GM12878 (cell line): ENCODE measurements at regions not wholly inside any gene's neighbourhood (a gene's known extent, or its start where the extent isn't known, plus 50 kb on each side); places are given as distances from the start of the nearest gene placed in this dataset.

Experiments used
- ATAC-seq: fragments of 200-7000 bp; cut with Tn5 transposase; 3 replicates; pipeline ENCODE4 v1.9.1; 2020; ENCODE audit warnings: mild to moderate bottlenecking, moderate library complexity
- BruUV-seq: library from RNA; stranded (reverse); fragments of 400-500 nt; replicated peaks from 2 replicates; lab custom pipeline; 2021; lab: Mats Ljungman, UMichigan
- CTCF ChIA-PET: fragments of 300-600 bp; sonication (Branson Sonifier 250); formaldehyde crosslinking; extraction: SDS; loops from one replicate; lab custom pipeline; 2021; ENCODE audit warnings: inconsistent platforms; lab: Yijun Ruan, JAX
- POLR2A ChIA-PET: fragments of 350-600 bp; formaldehyde crosslinking; extraction: SDS; loops from one replicate; lab custom pipeline; 2021; ENCODE audit warnings: inconsistent platforms; lab: Charles Lee
- RAD21 ChIA-PET: fragments of 300-600 bp; sonication (Branson Sonifier 250); formaldehyde crosslinking; loops from one replicate; lab custom pipeline; 2023; ENCODE audit warnings: antibody characterized with exemption; ENCODE audit not compliant: unreplicated experiment; lab: Charles Lee
- SMC1A ChIA-PET: fragments of 300-600 bp; sonication (Branson Sonifier 250); formaldehyde crosslinking; loops from one replicate; lab custom pipeline; 2023; ENCODE audit not compliant: unreplicated experiment, uncharacterized antibody; lab: Charles Lee
- DNase-seq: peaks from one replicate; pipeline ENCODE4 v3.0.0-alpha.2; 2011; ENCODE audit warnings: low read depth, low spot score
- FAIRE-seq: peaks from 3 replicates; lab custom pipeline; 2011; peaks lifted over from hg19 to GRCh38; lab: Jason Lieb, UNC
- H2AFZ ChIP-seq: 2 replicates; pipeline ENCODE4 v1.6.0; 2011; ENCODE audit warnings: low read depth, low read length, control low read depth; ENCODE audit not compliant: control insufficient read depth
- H3K27ac ChIP-seq: 2 replicates; pipeline ENCODE4 v1.5.1; 2011; ENCODE audit warnings: control low read depth; ENCODE audit not compliant: control insufficient read depth, insufficient read depth
- H3K27me3 ChIP-seq, 2 experiments: replicated peaks in 1 of 2; 2 replicates each; pipeline versions ENCODE4 v1.6.0 to v1.6.1; 2011; ENCODE audit warnings: low read length in 1 of 2; ENCODE audit not compliant: control insufficient read depth in 2 of 2, insufficient read depth in 2 of 2
- H3K36me3 ChIP-seq, 2 experiments: 2 replicates each; pipeline ENCODE4 v1.5.1; 2011; ENCODE audit warnings: low read length in 1 of 2; ENCODE audit not compliant: control insufficient read depth in 2 of 2, insufficient read depth in 2 of 2
- H3K4me1 ChIP-seq: 2 replicates; pipeline ENCODE4 v1.6.1; 2011; ENCODE audit warnings: mild to moderate bottlenecking, low read length, moderate library complexity, mixed read lengths; ENCODE audit not compliant: control insufficient read depth, insufficient read depth
- H3K4me2 ChIP-seq: 2 replicates; pipeline ENCODE4 v1.6.0; 2011; ENCODE audit warnings: control low read depth; ENCODE audit not compliant: control insufficient read depth, insufficient read depth
- H3K4me3 ChIP-seq: fragments of 200-600 bp; sonication (generic); 2 replicates; pipeline ENCODE4 v1.5.1; 2016
- H3K79me2 ChIP-seq: 2 replicates; pipeline ENCODE4 v1.6.0; 2011; ENCODE audit warnings: low read length; ENCODE audit not compliant: control insufficient read depth, insufficient read depth
- H3K9ac ChIP-seq: 2 replicates; pipeline ENCODE4 v1.8.0; 2011; ENCODE audit warnings: low read length, control low read depth, mixed read lengths; ENCODE audit not compliant: control insufficient read depth, insufficient read depth
- H3K9me3 ChIP-seq: replicated peaks from 3 replicates; pipeline ENCODE4 v1.5.1; 2011; ENCODE audit warnings: mild to moderate bottlenecking, low read length; ENCODE audit not compliant: control insufficient read depth, insufficient read depth
- H4K20me1 ChIP-seq: 2 replicates; pipeline ENCODE4 v1.6.0; 2011; ENCODE audit not compliant: control insufficient read depth, insufficient read depth
- PAX5 ChIP-seq: IDR thresholded peaks from 2 replicates; pipeline ENCODE4 v1.6.1; 2011; ENCODE audit warnings: low read depth, low read length, borderline replicate concordance
- ZNF384 ChIP-seq: IDR thresholded peaks from 2 replicates; pipeline ENCODE4 v1.6.1; 2012; ENCODE audit warnings: low read depth, mild to moderate bottlenecking, low read length, improper control_type of control experiment, borderline replicate concordance
- ZZZ3 ChIP-seq: IDR thresholded peaks from 2 replicates; pipeline ENCODE4 v1.6.1; 2011; ENCODE audit warnings: low read depth; ENCODE audit not compliant: control insufficient read depth, insufficient read length
- WGBS: methylation state at CpG from one replicate; pipeline ENCODE4 v1.1.6; 2016; ENCODE audit warnings: low lambda C conversion rate; ENCODE audit not compliant: insufficient replicate concordance, insufficient coverage; ENCODE audit errors: missing lambda C conversion rate; 5-methylcytosine and 5-hydroxymethylcytosine counted together
- in situ Hi-C: fragments of 300-500 bp; cut with MboI; formaldehyde crosslinking; loops from 9 replicates; pipeline ENCODE4 v1.14.3; 2018; ENCODE audit warnings: mixed read lengths
- intact Hi-C: fragments of 100-400 bp; cut with micrococcal nuclease; formaldehyde crosslinking; loops from one replicate; pipeline ENCODE4 v1.14.2; 2022; ENCODE audit not compliant: unreplicated experiment
- TF ChIP-seq, protein P1 (sequence below): fragments of 450-650 bp; IDR thresholded peaks from 2 replicates; pipeline ENCODE4 v1.6.1; 2017; ENCODE audit warnings: mild to moderate bottlenecking, moderate library complexity

GRCh38 chr20:40495956-40496355 is 193.1 kb downstream of the MAFB start:
- CTCF ChIA-PET = no interaction called here
- ATAC-seq = no peak
- WGBS = 45% methylated on average over 4 of the region's 4 CpGs
- Histone ChIP-seq H3K9me3 (no peaks in the 10 kb centered on the region), H3K79me2 (no peaks in the 10 kb centered on the region), H3K4me2 (no peak overlapping the region), H2AFZ (no peak overlapping the region), H3K27ac (no peak overlapping the region), H3K9ac (no peak overlapping the region), H3K4me3 (no peak overlapping the region), H4K20me1 (no peaks in the 10 kb centered on the region), H3K36me3 (no peaks in the 10 kb centered on the region), H3K4me1 (peaks cover 6% of the 10 kb centered on the region), H3K27me3 (no peaks in the 10 kb centered on the region; a peak in 1 of 4 replicates)
- intact Hi-C loops (no loop called here), in situ Hi-C loops (no loop called here)
- RAD21 ChIA-PET = no interaction called here
- DNase-seq = no peak
- no peak for FAIRE-seq
- POLR2A ChIA-PET = no interaction called here
- BruUV-seq = no TSS peak
- TF ChIP-seq, protein P1, sequence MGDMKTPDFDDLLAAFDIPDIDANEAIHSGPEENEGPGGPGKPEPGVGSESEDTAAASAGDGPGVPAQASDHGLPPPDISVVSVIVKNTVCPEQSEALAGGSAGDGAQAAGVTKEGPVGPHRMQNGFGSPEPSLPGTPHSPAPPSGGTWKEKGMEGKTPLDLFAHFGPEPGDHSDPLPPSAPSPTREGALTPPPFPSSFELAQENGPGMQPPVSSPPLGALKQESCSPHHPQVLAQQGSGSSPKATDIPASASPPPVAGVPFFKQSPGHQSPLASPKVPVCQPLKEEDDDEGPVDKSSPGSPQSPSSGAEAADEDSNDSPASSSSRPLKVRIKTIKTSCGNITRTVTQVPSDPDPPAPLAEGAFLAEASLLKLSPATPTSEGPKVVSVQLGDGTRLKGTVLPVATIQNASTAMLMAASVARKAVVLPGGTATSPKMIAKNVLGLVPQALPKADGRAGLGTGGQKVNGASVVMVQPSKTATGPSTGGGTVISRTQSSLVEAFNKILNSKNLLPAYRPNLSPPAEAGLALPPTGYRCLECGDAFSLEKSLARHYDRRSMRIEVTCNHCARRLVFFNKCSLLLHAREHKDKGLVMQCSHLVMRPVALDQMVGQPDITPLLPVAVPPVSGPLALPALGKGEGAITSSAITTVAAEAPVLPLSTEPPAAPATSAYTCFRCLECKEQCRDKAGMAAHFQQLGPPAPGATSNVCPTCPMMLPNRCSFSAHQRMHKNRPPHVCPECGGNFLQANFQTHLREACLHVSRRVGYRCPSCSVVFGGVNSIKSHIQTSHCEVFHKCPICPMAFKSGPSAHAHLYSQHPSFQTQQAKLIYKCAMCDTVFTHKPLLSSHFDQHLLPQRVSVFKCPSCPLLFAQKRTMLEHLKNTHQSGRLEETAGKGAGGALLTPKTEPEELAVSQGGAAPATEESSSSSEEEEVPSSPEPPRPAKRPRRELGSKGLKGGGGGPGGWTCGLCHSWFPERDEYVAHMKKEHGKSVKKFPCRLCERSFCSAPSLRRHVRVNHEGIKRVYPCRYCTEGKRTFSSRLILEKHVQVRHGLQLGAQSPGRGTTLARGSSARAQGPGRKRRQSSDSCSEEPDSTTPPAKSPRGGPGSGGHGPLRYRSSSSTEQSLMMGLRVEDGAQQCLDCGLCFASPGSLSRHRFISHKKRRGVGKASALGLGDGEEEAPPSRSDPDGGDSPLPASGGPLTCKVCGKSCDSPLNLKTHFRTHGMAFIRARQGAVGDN = no peak
- TF ChIP-seq PAX5 = no peak
- TF ChIP-seq ZZZ3 = no peak
- no peak for TF ChIP-seq ZNF384
- SMC1A ChIA-PET = interaction anchor here (1.1 kb wide), 1 partner anchor 10 kb away, joined by 3 read pairs; no protein-coding TSS in a partner anchor
